ENCODE measurements at regions not wholly inside any gene's neighbourhood (a gene's known extent, or its start where the extent isn't known, plus 50 kb on each side); places are given as distances from the start of the nearest gene placed in this dataset.

- no peak overlapping the region for H3K27ac ChIP-seq
- no peaks in the 10 kb centered on the region for H3K36me3 ChIP-seq
- H3K4me1 ChIP-seq (ENCODE audit: control insufficient read depth in 1 of 2, insufficient read depth in 1 of 2, low read depth in 1 of 2, low read length in 1 of 2), result no peaks in the 10 kb centered on the region
- no peak overlapping the region for H3K4me3 ChIP-seq (ENCODE audit: low read depth in 1 of 2, low read length in 1 of 2)
- TF ChIP-seq, protein P1, sequence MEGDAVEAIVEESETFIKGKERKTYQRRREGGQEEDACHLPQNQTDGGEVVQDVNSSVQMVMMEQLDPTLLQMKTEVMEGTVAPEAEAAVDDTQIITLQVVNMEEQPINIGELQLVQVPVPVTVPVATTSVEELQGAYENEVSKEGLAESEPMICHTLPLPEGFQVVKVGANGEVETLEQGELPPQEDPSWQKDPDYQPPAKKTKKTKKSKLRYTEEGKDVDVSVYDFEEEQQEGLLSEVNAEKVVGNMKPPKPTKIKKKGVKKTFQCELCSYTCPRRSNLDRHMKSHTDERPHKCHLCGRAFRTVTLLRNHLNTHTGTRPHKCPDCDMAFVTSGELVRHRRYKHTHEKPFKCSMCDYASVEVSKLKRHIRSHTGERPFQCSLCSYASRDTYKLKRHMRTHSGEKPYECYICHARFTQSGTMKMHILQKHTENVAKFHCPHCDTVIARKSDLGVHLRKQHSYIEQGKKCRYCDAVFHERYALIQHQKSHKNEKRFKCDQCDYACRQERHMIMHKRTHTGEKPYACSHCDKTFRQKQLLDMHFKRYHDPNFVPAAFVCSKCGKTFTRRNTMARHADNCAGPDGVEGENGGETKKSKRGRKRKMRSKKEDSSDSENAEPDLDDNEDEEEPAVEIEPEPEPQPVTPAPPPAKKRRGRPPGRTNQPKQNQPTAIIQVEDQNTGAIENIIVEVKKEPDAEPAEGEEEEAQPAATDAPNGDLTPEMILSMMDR (IDR thresholded peaks at IDR 0.05), result no peak
- H3K9me3 ChIP-seq, result no peaks in the 10 kb centered on the region
- H3K27me3 ChIP-seq, result no peaks in the 10 kb centered on the region
Measured at GRCh38 chr6:44775121-44775520, 387.6 kb downstream of the CDC5L start.

GRCh38 chr6:44776344-44776743 lies 388.8 kb downstream of the CDC5L start:
- H3K27ac ChIP-seq, result no peak overlapping the region

DNA sequence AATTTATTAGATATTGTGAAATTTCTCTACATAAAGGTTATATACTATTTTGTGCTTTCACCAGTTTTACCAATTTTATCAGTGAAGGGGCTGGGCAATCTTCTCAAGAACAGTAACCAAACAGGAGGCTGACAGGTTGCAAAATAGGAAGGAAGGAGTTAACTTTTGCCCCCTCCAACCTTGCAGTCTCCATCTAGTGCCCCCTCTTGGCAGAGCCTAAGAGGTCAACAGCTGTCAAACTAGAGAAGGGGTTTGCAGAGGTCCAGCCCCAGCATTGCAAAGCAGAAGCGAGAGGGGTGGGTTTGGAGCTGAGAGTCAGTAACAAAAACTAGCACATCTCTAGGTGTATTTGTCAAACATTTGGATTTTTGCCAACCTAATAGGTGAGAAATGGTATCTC lies 391.0 kb downstream of the CDC5L start:
- Histone ChIP-seq H3K27ac (no peak overlapping the region), H3K27me3 (no peaks in the 10 kb centered on the region), H3K4me3 (ENCODE audit: low read depth in 1 of 2, low read length in 1 of 2) (no peak overlapping the region), H3K36me3 (no peaks in the 10 kb centered on the region), H3K9me3 (no peaks in the 10 kb centered on the region), H3K4me1 (ENCODE audit: control insufficient read depth in 1 of 2, insufficient read depth in 1 of 2, low read depth in 1 of 2, low read length in 1 of 2) (no peaks in the 10 kb centered on the region)
- TF ChIP-seq, protein P1 (IDR thresholded peaks at IDR 0.05), result no peak

More at GRCh38 chr6:44776344-44776743, 388.8 kb downstream of the CDC5L start:
- Histone ChIP-seq H3K36me3 (no peaks in the 10 kb centered on the region), H3K4me1 (ENCODE audit: control insufficient read depth in 1 of 2, insufficient read depth in 1 of 2, low read depth in 1 of 2, low read length in 1 of 2) (no peaks in the 10 kb centered on the region), H3K4me3 (ENCODE audit: low read depth in 1 of 2, low read length in 1 of 2) (no peak overlapping the region), H3K27me3 (no peaks in the 10 kb centered on the region), H3K9me3 (no peaks in the 10 kb centered on the region)
- TF ChIP-seq, protein P1 (IDR thresholded peaks at IDR 0.05), result no peak
